CD4-positive, alpha-beta T cell (primary cell): ENCODE measurements at regions not wholly inside any gene's neighbourhood (a gene's known extent, or its start where the extent isn't known, plus 50 kb on each side); places are given as distances from the start of the nearest gene placed in this dataset.

Experiments
- ATAC-seq: fragments of 200-7000 bp; cut with Tn5 transposase; one replicate; pipeline ENCODE4 v1.10.0; 2022; ENCODE audit warnings: mild to moderate bottlenecking; ENCODE audit not compliant: poor library complexity
- CTCF ChIA-PET: fragments of 350-600 bp; sonication (Branson Sonifier 250); formaldehyde crosslinking; loops from one replicate; lab custom pipeline; 2021; ENCODE audit warnings: antibody characterized with exemption, inconsistent platforms; lab: Charles Lee
- POLR2A ChIA-PET: fragments of 350-600 bp; sonication (Branson Sonifier 250); formaldehyde crosslinking; loops from one replicate; lab custom pipeline; 2021; ENCODE audit warnings: antibody characterized with exemption, inconsistent platforms; lab: Charles Lee
- DNase-seq, 14 experiments: peaks; one replicate each; pipeline ENCODE4 v3.0.0-alpha.2; 2013 to 2020; ENCODE audit warnings: mixed read lengths in 2 of 14
- H3K27ac ChIP-seq, 2 donors: one replicate each; pipeline versions ENCODE4 v1.5.1 to v1.7.0; 2013; ENCODE audit warnings: low read length in 2 of 2, low read depth in 1 of 2, mild to moderate bottlenecking in 1 of 2
- H3K27me3 ChIP-seq, 2 experiments: 1 replicate in 1 of 2; 2 replicates in 1 of 2; pipeline versions ENCODE4 v1.6.1 to v1.7.0; 2013; ENCODE audit warnings: low read length in 2 of 2, control low read depth in 1 of 2, mild to moderate bottlenecking in 1 of 2, moderate library complexity in 1 of 2; ENCODE audit not compliant: insufficient read depth in 2 of 2, control insufficient read depth in 1 of 2
- H3K36me3 ChIP-seq: one replicate; pipeline ENCODE4 v1.6.1; 2013; ENCODE audit warnings: low read length, control low read depth; ENCODE audit not compliant: insufficient read depth
- H3K4me1 ChIP-seq: one replicate; pipeline ENCODE4 v1.6.1; 2013; ENCODE audit warnings: low read length, control low read depth; ENCODE audit not compliant: insufficient read depth
- H3K4me3 ChIP-seq: one replicate; pipeline ENCODE4 v1.5.1; 2013; ENCODE audit warnings: mild to moderate bottlenecking, low read length, moderate library complexity
- H3K9me3 ChIP-seq, 2 experiments: 1 replicate in 1 of 2; 2 replicates in 1 of 2; pipeline versions ENCODE4 v1.6.1 to v1.7.0; 2013; ENCODE audit warnings: low read length in 2 of 2, mild to moderate bottlenecking in 2 of 2, control low read depth in 1 of 2, moderate library complexity in 1 of 2; ENCODE audit not compliant: control insufficient read depth in 1 of 2, insufficient read depth in 1 of 2
- H3K27ac Mint-ChIP-seq: one replicate; pipeline ENCODE4 v1.8.0; 2020; ENCODE audit warnings: mixed read lengths
- H3K27me3 Mint-ChIP-seq: one replicate; pipeline ENCODE4 v1.8.0; 2021; ENCODE audit warnings: mixed read lengths
- H3K36me3 Mint-ChIP-seq: one replicate; pipeline ENCODE4 v1.8.0; 2021; ENCODE audit warnings: low read depth, mixed read lengths
- H3K4me1 Mint-ChIP-seq: one replicate; pipeline ENCODE4 v1.8.0; 2021; ENCODE audit warnings: low read depth, mixed read lengths
- H3K4me3 Mint-ChIP-seq: one replicate; pipeline ENCODE4 v1.8.0; 2020; ENCODE audit warnings: mild to moderate bottlenecking, mixed read lengths
- H3K9me3 Mint-ChIP-seq: one replicate; pipeline ENCODE4 v1.8.0; 2020; ENCODE audit warnings: mixed read lengths
- CTCF ChIP-seq: fragments of 200-600 bp; IDR thresholded peaks from one replicate; pipeline ENCODE4 v1.8.0; 2022; ENCODE audit warnings: antibody characterized with exemption, mild to moderate bottlenecking
- intact Hi-C, 2 experiments: fragments of 100-400 bp; cut with DNase I in 1 of 2; cut with micrococcal nuclease in 1 of 2; formaldehyde crosslinking; loops; one replicate each; pipeline versions ENCODE4 v1.15.1 to v1.9.0; 2023 to 2025; cut with DNase I, micrococcal nuclease

DNA sequence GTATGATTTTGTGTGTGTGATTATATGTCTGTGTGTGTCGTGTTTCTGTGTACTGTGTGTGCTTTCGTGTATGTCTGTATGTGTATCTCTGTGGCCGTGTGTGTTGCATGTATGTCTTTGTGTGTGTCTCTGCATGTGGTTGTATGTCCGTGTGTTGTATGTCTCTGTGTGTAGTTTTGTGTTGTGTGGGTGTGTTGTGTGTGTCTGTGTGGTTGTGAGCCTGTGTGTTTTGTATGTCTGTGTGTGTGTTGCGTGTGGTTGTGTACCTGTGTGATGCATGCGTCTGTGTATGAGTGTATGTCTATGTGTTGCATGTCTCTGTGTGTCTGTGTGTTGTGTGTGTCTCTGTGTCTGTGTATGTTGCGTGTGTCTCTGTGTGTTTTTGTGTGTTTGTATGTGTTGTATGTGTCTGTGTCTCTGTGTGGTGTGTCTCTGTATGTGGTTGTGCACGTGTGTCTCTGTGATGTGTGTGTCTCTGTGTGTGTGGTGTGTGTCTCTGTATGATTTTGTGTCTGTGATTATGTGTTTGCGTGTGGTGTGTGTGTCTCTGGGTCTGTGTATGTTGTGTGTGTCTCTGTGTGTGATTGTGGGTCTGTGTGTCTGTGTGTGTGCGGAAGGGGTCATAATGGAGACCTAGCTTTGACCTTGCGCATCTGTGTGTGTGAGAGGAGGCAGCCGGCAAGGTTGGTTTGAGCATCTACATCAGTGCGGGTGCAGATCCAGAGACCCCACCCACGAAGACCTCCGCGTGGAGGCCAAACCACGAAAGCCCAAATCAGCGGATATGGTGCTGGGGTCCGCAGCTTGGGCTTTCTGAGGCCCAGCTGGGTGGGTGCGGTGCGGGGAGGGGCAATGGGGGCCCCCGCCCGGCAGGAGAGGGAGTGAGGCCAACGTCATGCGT is 212.6 kb upstream of the GSE1 start:
- ATAC-seq: no peak
- no peak for DNase-seq
- Mint-ChIP-seq H3K4me1 (no peaks in the 10 kb centered on the region), H3K9me3 (no peaks in the 10 kb centered on the region), H3K27me3 (no peaks in the 10 kb centered on the region), H3K4me3 (no peak overlapping the region), H3K27ac (no peak overlapping the region), H3K36me3 (no peaks in the 10 kb centered on the region)
- Histone ChIP-seq H3K4me1 (no peaks in the 10 kb centered on the region), H3K27ac (no peak overlapping the region), H3K9me3 (peaks cover 0 to 15% of the 10 kb centered on the region in 2 experiments), H3K36me3 (no peaks in the 10 kb centered on the region), H3K27me3 (no peaks in the 10 kb centered on the region), H3K4me3 (no peak overlapping the region)
- POLR2A ChIA-PET: no interaction called here
- intact Hi-C loops: no loop called here
- no peak for TF ChIP-seq CTCF
- CTCF ChIA-PET: no interaction called here

GRCh38 chr16:85401370-85401916 is 211.7 kb upstream of the GSE1 start:
- no peak for TF ChIP-seq CTCF
- H3K36me3 Mint-ChIP-seq: no peaks in the 10 kb centered on the region
- CTCF ChIA-PET: no interaction called here

GRCh38 chr16:85401917-85402766 is 211.0 kb upstream of the GSE1 start:
- no peak for TF ChIP-seq CTCF
- no peak overlapping the region for H3K4me3 Mint-ChIP-seq
- H3K4me1 Mint-ChIP-seq: no peaks in the 10 kb centered on the region
- Histone ChIP-seq H3K27ac (no peak overlapping the region), H3K36me3 (no peaks in the 10 kb centered on the region), H3K27me3 (no peaks in the 10 kb centered on the region), H3K9me3 (peaks cover 0 to 15% of the 10 kb centered on the region in 2 experiments), H3K4me1 (no peaks in the 10 kb centered on the region), H3K4me3 (no peak overlapping the region)
- H3K36me3 Mint-ChIP-seq: no peaks in the 10 kb centered on the region
- ChIA-PET CTCF (no interaction called here), POLR2A (no interaction called here)
- no peaks in the 10 kb centered on the region for H3K27me3 Mint-ChIP-seq
- intact Hi-C loops: no loop called here
- no peak overlapping the region for H3K27ac Mint-ChIP-seq
- DNase-seq (peak in 1 of 14 experiments; percentile 17), ATAC-seq (no peak)
- H3K9me3 Mint-ChIP-seq: no peaks in the 10 kb centered on the region

More at GRCh38 chr16:85401370-85401916, 211.7 kb upstream of the GSE1 start:
- Mint-ChIP-seq H3K4me1 (no peaks in the 10 kb centered on the region), H3K4me3 (no peak overlapping the region), H3K27ac (no peak overlapping the region), H3K9me3 (no peaks in the 10 kb centered on the region), H3K27me3 (no peaks in the 10 kb centered on the region)
- intact Hi-C loops: no loop called here
- Histone ChIP-seq H3K27ac (no peak overlapping the region), H3K4me1 (no peaks in the 10 kb centered on the region), H3K4me3 (no peak overlapping the region), H3K27me3 (no peaks in the 10 kb centered on the region), H3K9me3 (peaks cover 0 to 15% of the 10 kb centered on the region in 2 experiments), H3K36me3 (no peaks in the 10 kb centered on the region)
- DNase-seq (no peak), ATAC-seq (no peak)
- POLR2A ChIA-PET: no interaction called here
